IMR-90 (cell line): ENCODE measurements at regions not wholly inside any gene's neighbourhood (a gene's known extent, or its start where the extent isn't known, plus 50 kb on each side); places are given as distances from the start of the nearest gene placed in this dataset.

Experiments used
- CEBPB ChIP-seq: IDR thresholded peaks from 2 replicates; pipeline ENCODE4 v1.6.1; 2012; ENCODE audit warnings: low read depth, low read length, improper control_type of control experiment
- MAFK ChIP-seq: IDR thresholded peaks from 2 replicates; pipeline ENCODE4 v1.6.1; 2012; ENCODE audit warnings: low read depth, low read length, improper control_type of control experiment
- MAZ ChIP-seq: IDR thresholded peaks from 2 replicates; pipeline ENCODE4 v1.6.1; 2012; ENCODE audit warnings: low read depth, mild to moderate bottlenecking, low read length, improper control_type of control experiment, moderate library complexity, borderline replicate concordance
- NFE2L2 ChIP-seq: fragments of 150-350 bp; IDR thresholded peaks from 2 replicates; pipeline ENCODE4 v1.6.1; 2016; ENCODE audit warnings: low read depth, mild to moderate bottlenecking, low read length
- POLR2A ChIP-seq: IDR thresholded peaks from 2 replicates; pipeline ENCODE4 v1.6.1; 2012; ENCODE audit warnings: mild to moderate bottlenecking, low read depth, low read length
- SMC3 ChIP-seq: fragments of 150-350 bp; IDR thresholded peaks from 2 replicates; pipeline ENCODE4 v1.6.1; 2016; ENCODE audit warnings: low read depth, mild to moderate bottlenecking, antibody characterized with exemption, low read length, moderate library complexity
- TF ChIP-seq, protein P1 (sequence below): conservative IDR thresholded peaks from 2 replicates; pipeline ENCODE4 v1.5.1; 2012; ENCODE audit warnings: mild to moderate bottlenecking, low read depth, low read length, improper control_type of control experiment
- TF ChIP-seq, protein P2 (sequence below): fragments of 150-350 bp; IDR thresholded peaks from 2 replicates; pipeline ENCODE4 v1.6.1; 2016; ENCODE audit warnings: low read depth, mild to moderate bottlenecking, low read length, moderate library complexity, borderline replicate concordance

DNA sequence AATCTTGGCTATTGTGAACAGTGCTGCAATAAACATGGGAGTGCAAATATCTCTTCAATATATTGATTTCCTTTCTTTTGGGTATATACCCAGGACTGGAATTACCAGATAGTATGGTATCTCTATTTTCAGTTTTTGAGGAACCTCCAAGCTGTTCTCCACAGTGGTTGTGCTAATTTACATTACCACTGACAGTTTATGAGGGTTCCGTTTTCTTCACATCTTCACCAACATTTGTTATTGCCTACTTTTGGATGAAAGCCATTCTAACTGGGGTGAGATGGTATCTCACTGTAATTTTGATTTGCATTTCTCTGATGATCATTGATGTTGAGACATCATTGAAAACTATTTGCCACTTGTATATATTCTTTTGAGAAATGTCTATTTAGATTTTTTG is 79.6 kb upstream of the ZNF827 start:
- TF ChIP-seq POLR2A (no peak), SMC3 (no peak), MAZ (no peak), MAFK (no peak), NFE2L2 (no peak), CEBPB (no peak)
- TF ChIP-seq, protein P1, sequence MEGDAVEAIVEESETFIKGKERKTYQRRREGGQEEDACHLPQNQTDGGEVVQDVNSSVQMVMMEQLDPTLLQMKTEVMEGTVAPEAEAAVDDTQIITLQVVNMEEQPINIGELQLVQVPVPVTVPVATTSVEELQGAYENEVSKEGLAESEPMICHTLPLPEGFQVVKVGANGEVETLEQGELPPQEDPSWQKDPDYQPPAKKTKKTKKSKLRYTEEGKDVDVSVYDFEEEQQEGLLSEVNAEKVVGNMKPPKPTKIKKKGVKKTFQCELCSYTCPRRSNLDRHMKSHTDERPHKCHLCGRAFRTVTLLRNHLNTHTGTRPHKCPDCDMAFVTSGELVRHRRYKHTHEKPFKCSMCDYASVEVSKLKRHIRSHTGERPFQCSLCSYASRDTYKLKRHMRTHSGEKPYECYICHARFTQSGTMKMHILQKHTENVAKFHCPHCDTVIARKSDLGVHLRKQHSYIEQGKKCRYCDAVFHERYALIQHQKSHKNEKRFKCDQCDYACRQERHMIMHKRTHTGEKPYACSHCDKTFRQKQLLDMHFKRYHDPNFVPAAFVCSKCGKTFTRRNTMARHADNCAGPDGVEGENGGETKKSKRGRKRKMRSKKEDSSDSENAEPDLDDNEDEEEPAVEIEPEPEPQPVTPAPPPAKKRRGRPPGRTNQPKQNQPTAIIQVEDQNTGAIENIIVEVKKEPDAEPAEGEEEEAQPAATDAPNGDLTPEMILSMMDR = no peak
- TF ChIP-seq, protein P2, sequence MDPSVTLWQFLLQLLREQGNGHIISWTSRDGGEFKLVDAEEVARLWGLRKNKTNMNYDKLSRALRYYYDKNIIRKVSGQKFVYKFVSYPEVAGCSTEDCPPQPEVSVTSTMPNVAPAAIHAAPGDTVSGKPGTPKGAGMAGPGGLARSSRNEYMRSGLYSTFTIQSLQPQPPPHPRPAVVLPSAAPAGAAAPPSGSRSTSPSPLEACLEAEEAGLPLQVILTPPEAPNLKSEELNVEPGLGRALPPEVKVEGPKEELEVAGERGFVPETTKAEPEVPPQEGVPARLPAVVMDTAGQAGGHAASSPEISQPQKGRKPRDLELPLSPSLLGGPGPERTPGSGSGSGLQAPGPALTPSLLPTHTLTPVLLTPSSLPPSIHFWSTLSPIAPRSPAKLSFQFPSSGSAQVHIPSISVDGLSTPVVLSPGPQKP = no peak
